Thyroid gland (tissue), 4 donors: ENCODE measurements at regions not wholly inside any gene's neighbourhood (a gene's known extent, or its start where the extent isn't known, plus 50 kb on each side); places are given as distances from the start of the nearest gene placed in this dataset.

Experiments used
- CTCF ChIP-seq, 6 experiments: fragments of 200-600 bp in 3 of 6; fragments of 450-650 bp in 3 of 6; sonication (generic) in 3 of 6; IDR thresholded peaks; one replicate each; pipeline ENCODE4 v1.5.1; 2016 to 2019; ENCODE audit warnings: antibody characterized with exemption in 6 of 6, mild to moderate bottlenecking in 2 of 6, inconsistent platforms in 1 of 6, moderate library complexity in 1 of 6
- POLR2A ChIP-seq, 2 donors: fragments of 450-650 bp; IDR thresholded peaks; one replicate each; pipeline ENCODE4 v1.6.1; 2017; ENCODE audit warnings: antibody characterized with exemption in 2 of 2, mild to moderate bottlenecking in 2 of 2, moderate library complexity in 1 of 2

GRCh38 chr2:149709496-149710263 is 122.1 kb upstream of the MMADHC start:
- TF ChIP-seq CTCF (IDR thresholded peaks at IDR 0.05) (no peak), POLR2A (IDR thresholded peaks at IDR 0.05) (no peak)
